ENCODE measurements at regions not wholly inside any gene's neighbourhood (a gene's known extent, or its start where the extent isn't known, plus 50 kb on each side); places are given as distances from the start of the nearest gene placed in this dataset.

- TF ChIP-seq POLR2A (IDR thresholded peaks at IDR 0.05; ENCODE audit: low read depth, low read length) (no peak), SPI1 (IDR thresholded peaks at IDR 0.05; ENCODE audit: low read depth, low read length) (no peak), POLR2AphosphoS5 (IDR thresholded peaks at IDR 0.05; ENCODE audit: low read depth, low read length) (no peak), POU2F2 (IDR thresholded peaks at IDR 0.05; ENCODE audit: low read depth, low read length) (no peak)
These were observed 333.8 kb upstream of the NR5A2 start for GRCh38 chr1:199693724-199694123.
